NCI-H510A treated with DMSO at 0.1 percent for 48 hours (cell line): ENCODE measurements at regions not wholly inside any gene's neighbourhood (a gene's known extent, or its start where the extent isn't known, plus 50 kb on each side); places are given as distances from the start of the nearest gene placed in this dataset.
"Not testable (repeated sequence)": the region's sequence is repeated elsewhere in the genome, so short reads cannot be mapped to it uniquely, and the experiment has no call there.

Experiments
- DNase-seq: peaks from one replicate; lab custom pipeline; 2025; lab: John Stamatoyannopoulos, UW

GRCh38 chr2:76170009-76170384 is 459.3 kb upstream of the GCFC2 start:
- no peak for DNase-seq

GRCh38 chr2:76169276-76170008 is 458.7 kb upstream of the GCFC2 start:
- no peak for DNase-seq

GRCh38 chr2:76163860-76164259 is 453.1 kb upstream of the GCFC2 start:
- DNase-seq, result no peak

- DNase-seq, result no peak
Observed at GRCh38 chr2:76160670-76161069, 450.0 kb upstream of the GCFC2 start.

- DNase-seq, result no peak
Observed at GRCh38 chr2:76159042-76159648, 448.4 kb upstream of the GCFC2 start.

GRCh38 chr2:76157531-76157930 is 446.8 kb upstream of the GCFC2 start:
- no peak for DNase-seq

GRCh38 chr2:76154981-76155380 is 444.3 kb upstream of the GCFC2 start:
- no peak for DNase-seq

- no peak for DNase-seq
Observed at GRCh38 chr2:76149846-76150245, 439.1 kb upstream of the GCFC2 start.

- DNase-seq, result not testable (repeated sequence)
Observed at GRCh38 chr2:76139303-76139702, 428.6 kb upstream of the GCFC2 start.

GRCh38 chr2:76128622-76129021 is 417.9 kb upstream of the GCFC2 start:
- no peak for DNase-seq

GRCh38 chr2:76120176-76120575 is 409.5 kb upstream of the GCFC2 start:
- DNase-seq, result no peak

GRCh38 chr2:76089683-76090082 is 379.0 kb upstream of the GCFC2 start:
- no peak for DNase-seq

GRCh38 chr2:76083248-76083647 is 372.5 kb upstream of the GCFC2 start:
- DNase-seq, result no peak

GRCh38 chr2:76082509-76082908 is 371.8 kb upstream of the GCFC2 start:
- DNase-seq, result no peak

GRCh38 chr2:76080154-76080553 is 369.4 kb upstream of the GCFC2 start:
- DNase-seq, result no peak

GRCh38 chr2:76075126-76075525 is 364.4 kb upstream of the GCFC2 start:
- DNase-seq, result no peak

- DNase-seq, result no peak
Observed at GRCh38 chr2:76073992-76074604, 363.4 kb upstream of the GCFC2 start.

- DNase-seq, result no peak
Observed at GRCh38 chr2:76050196-76050595, 339.5 kb upstream of the GCFC2 start.

- DNase-seq, result no peak
Observed at GRCh38 chr2:76044701-76045100, 334.0 kb upstream of the GCFC2 start.

- no peak for DNase-seq
Observed at GRCh38 chr2:76039505-76039904, 328.8 kb upstream of the GCFC2 start.

GRCh38 chr2:76027761-76028160 is 317.0 kb upstream of the GCFC2 start:
- DNase-seq, result no peak

- DNase-seq, result no peak
Observed at GRCh38 chr2:76019128-76019527, 308.4 kb upstream of the GCFC2 start.

GRCh38 chr2:76009484-76009883 is 298.8 kb upstream of the GCFC2 start:
- no peak for DNase-seq
